PC-3 (cell line): ENCODE measurements at regions not wholly inside any gene's neighbourhood (a gene's known extent, or its start where the extent isn't known, plus 50 kb on each side); places are given as distances from the start of the nearest gene placed in this dataset.

Experiments
- ATAC-seq: fragments of 200-7000 bp; cut with Tn5 transposase; 2 replicates; pipeline ENCODE4 v1.9.1; 2020; ENCODE audit warnings: mild to moderate bottlenecking, moderate library complexity
- BruUV-seq: library from RNA; stranded (reverse); fragments of 400-500 nt; replicated peaks from 2 replicates; lab custom pipeline; 2021; lab: Mats Ljungman, UMichigan
- CTCF ChIA-PET: fragments of 300-600 bp; sonication (Branson Sonifier 250); formaldehyde crosslinking; loops from one replicate; lab custom pipeline; 2022; ENCODE audit warnings: antibody characterized with exemption; lab: Charles Lee
- POLR2A ChIA-PET: fragments of 300-600 bp; sonication (Branson Sonifier 250); formaldehyde crosslinking; loops from one replicate; lab custom pipeline; 2022; ENCODE audit warnings: antibody characterized with exemption; ENCODE audit not compliant: unreplicated experiment; lab: Charles Lee
- DNase-seq: peaks from one replicate; pipeline ENCODE4 v3.0.0-alpha.2; 2015
- H2AFZ ChIP-seq: fragments of 300-600 bp; sonication (generic); 2 replicates; pipeline ENCODE4 v1.6.0; 2016; ENCODE audit warnings: antibody characterized with exemption, low read length
- H3F3A ChIP-seq: fragments of 300-600 bp; sonication (generic); one replicate; pipeline ENCODE4 v1.6.0; 2017; ENCODE audit warnings: antibody characterized with exemption, low read length, control low read depth, mild to moderate bottlenecking; ENCODE audit not compliant: unreplicated experiment
- H3K27ac ChIP-seq: fragments of 300-600 bp; sonication (generic); 2 replicates; pipeline ENCODE4 v1.5.1; 2016; ENCODE audit warnings: mild to moderate bottlenecking, low read length
- H3K27me3 ChIP-seq: fragments of 300-600 bp; sonication (generic); 2 replicates; pipeline ENCODE4 v1.6.1; 2016; ENCODE audit warnings: low read length, mixed read lengths
- H3K36me3 ChIP-seq: fragments of 300-600 bp; sonication (generic); 2 replicates; pipeline ENCODE4 v1.6.1; 2016; ENCODE audit warnings: low read depth, mixed run types, low read length, mixed read lengths
- H3K4me1 ChIP-seq: fragments of 300-600 bp; sonication (generic); 2 replicates; pipeline ENCODE4 v1.5.1; 2016; ENCODE audit warnings: low read length; ENCODE audit not compliant: insufficient read depth
- H3K4me2 ChIP-seq: fragments of 300-600 bp; sonication (generic); 2 replicates; pipeline ENCODE4 v1.6.0; 2016; ENCODE audit warnings: low read length
- H3K4me3 ChIP-seq: fragments of 300-600 bp; sonication (generic); 2 replicates; pipeline ENCODE4 v1.5.1; 2016; ENCODE audit warnings: mild to moderate bottlenecking, low read length, mixed read lengths
- H3K79me2 ChIP-seq: fragments of 300-600 bp; sonication (generic); 2 replicates; pipeline ENCODE4 v1.6.1; 2017; ENCODE audit warnings: low read length, mixed read lengths
- H3K9ac ChIP-seq: fragments of 300-600 bp; sonication (generic); 2 replicates; pipeline ENCODE4 v1.6.0; 2016; ENCODE audit warnings: mild to moderate bottlenecking, low read length
- H3K9me2 ChIP-seq: fragments of 300-600 bp; sonication (generic); replicated peaks from 2 replicates; pipeline ENCODE4 v1.6.1; 2016; ENCODE audit warnings: mixed run types, low read length, mixed read lengths
- H3K9me3 ChIP-seq: fragments of 300-600 bp; sonication (generic); 2 replicates; pipeline ENCODE4 v1.6.1; 2016; ENCODE audit warnings: low read length, mixed read lengths
- H4K20me1 ChIP-seq: fragments of 300-600 bp; sonication (generic); 2 replicates; pipeline ENCODE4 v1.6.1; 2016; ENCODE audit warnings: low read length, mixed read lengths
- EZH2 ChIP-seq: fragments of 300-600 bp; sonication (generic); IDR thresholded peaks from one replicate; pipeline ENCODE4 v1.6.1; 2017; ENCODE audit warnings: antibody characterized with exemption, mild to moderate bottlenecking, low read length; ENCODE audit not compliant: unreplicated experiment
- EZH2phosphoT487 ChIP-seq: fragments of 300-600 bp; sonication (generic); IDR thresholded peaks from 2 replicates; pipeline ENCODE4 v1.6.1; 2018; ENCODE audit warnings: mild to moderate bottlenecking, antibody characterized with exemption, low read length, borderline replicate concordance
- intact Hi-C: fragments of 100-400 bp; cut with micrococcal nuclease; formaldehyde crosslinking; loops from 2 replicates; pipeline ENCODE4 v1.9.0; 2023
- TF ChIP-seq, protein P1 (sequence below): fragments of 300-600 bp; sonication (generic); conservative IDR thresholded peaks from 2 replicates; pipeline ENCODE4 v1.5.1; 2017; ENCODE audit warnings: antibody characterized with exemption, low read depth, mild to moderate bottlenecking, low read length

DNA sequence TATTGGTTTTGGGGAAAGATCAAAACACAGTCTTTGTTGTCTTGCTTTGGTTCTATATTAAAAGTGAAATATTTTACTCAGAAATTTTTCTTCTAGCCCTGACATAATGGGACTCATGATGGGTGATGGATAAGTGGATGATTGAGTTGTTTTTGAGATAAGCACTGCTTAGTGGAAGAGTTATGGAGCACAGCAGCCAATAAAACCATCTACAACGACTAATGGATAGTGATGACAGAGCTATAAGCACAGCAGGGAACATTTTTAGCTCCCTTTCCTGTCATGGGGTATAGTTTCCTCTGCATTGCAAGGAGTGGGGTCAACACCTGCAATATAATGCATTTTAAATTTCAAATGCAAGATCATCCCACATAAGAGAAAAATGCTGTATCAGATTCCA lies 812.4 kb downstream of the STPG2 start:
- CTCF ChIA-PET: no interaction called here
- TF ChIP-seq EZH2 (no peak), EZH2phosphoT487 (no peak)
- TF ChIP-seq, protein P1, sequence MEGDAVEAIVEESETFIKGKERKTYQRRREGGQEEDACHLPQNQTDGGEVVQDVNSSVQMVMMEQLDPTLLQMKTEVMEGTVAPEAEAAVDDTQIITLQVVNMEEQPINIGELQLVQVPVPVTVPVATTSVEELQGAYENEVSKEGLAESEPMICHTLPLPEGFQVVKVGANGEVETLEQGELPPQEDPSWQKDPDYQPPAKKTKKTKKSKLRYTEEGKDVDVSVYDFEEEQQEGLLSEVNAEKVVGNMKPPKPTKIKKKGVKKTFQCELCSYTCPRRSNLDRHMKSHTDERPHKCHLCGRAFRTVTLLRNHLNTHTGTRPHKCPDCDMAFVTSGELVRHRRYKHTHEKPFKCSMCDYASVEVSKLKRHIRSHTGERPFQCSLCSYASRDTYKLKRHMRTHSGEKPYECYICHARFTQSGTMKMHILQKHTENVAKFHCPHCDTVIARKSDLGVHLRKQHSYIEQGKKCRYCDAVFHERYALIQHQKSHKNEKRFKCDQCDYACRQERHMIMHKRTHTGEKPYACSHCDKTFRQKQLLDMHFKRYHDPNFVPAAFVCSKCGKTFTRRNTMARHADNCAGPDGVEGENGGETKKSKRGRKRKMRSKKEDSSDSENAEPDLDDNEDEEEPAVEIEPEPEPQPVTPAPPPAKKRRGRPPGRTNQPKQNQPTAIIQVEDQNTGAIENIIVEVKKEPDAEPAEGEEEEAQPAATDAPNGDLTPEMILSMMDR: no peak

DNA sequence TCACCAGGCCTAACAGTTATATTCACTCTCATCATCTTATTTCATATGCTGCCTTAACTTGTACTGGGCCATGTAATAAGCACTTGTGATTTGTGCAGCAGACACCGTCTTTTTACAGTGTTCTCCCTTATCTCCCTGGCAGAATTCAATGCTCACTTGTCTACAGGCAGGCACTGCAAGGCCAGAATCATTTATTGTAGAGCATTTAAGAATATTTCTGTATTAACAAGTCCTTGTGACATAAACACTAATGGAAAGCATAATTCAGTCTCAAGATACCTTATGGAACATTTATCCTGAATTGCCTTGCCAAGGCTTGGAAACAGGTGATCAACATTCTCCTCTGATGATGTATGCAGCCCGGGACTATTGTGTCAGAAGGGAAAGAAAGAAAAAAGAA lies 808.9 kb downstream of the STPG2 start:
- Histone ChIP-seq H2AFZ (no peak overlapping the region), H3K9ac (no peak overlapping the region), H3K4me3 (no peak overlapping the region), H3K36me3 (no peaks in the 10 kb centered on the region), H4K20me1 (no peaks in the 10 kb centered on the region), H3K27me3 (no peaks in the 10 kb centered on the region), H3K4me1 (no peaks in the 10 kb centered on the region), H3F3A (no peaks in the 10 kb centered on the region), H3K9me2 (no peaks in the 10 kb centered on the region), H3K9me3 (no peaks in the 10 kb centered on the region), H3K4me2 (no peak overlapping the region), H3K79me2 (no peaks in the 10 kb centered on the region), H3K27ac (no peak overlapping the region)
- POLR2A ChIA-PET: no interaction called here
- no peak for DNase-seq
- ATAC-seq: no peak
- TF ChIP-seq, protein P1: no peak
- no peak for TF ChIP-seq EZH2phosphoT487
- no peak for TF ChIP-seq EZH2
- no TSS peak for BruUV-seq
- intact Hi-C loops: no loop called here
- CTCF ChIA-PET: no interaction called here

More for the DNA sequence above, 812.4 kb downstream of the STPG2 start:
- POLR2A ChIA-PET: no interaction called here
- no TSS peak for BruUV-seq
- Histone ChIP-seq H3K36me3 (no peaks in the 10 kb centered on the region), H3K27ac (no peak overlapping the region), H2AFZ (no peak overlapping the region), H3K9me2 (no peaks in the 10 kb centered on the region), H3K27me3 (no peaks in the 10 kb centered on the region), H3K79me2 (no peaks in the 10 kb centered on the region), H3K9me3 (no peaks in the 10 kb centered on the region), H3K4me2 (no peak overlapping the region), H3K4me1 (no peaks in the 10 kb centered on the region), H3K9ac (no peak overlapping the region), H3K4me3 (no peak overlapping the region), H3F3A (no peaks in the 10 kb centered on the region), H4K20me1 (no peaks in the 10 kb centered on the region)
- ATAC-seq (no peak), DNase-seq (no peak)
- intact Hi-C loops: no loop called here

DNA sequence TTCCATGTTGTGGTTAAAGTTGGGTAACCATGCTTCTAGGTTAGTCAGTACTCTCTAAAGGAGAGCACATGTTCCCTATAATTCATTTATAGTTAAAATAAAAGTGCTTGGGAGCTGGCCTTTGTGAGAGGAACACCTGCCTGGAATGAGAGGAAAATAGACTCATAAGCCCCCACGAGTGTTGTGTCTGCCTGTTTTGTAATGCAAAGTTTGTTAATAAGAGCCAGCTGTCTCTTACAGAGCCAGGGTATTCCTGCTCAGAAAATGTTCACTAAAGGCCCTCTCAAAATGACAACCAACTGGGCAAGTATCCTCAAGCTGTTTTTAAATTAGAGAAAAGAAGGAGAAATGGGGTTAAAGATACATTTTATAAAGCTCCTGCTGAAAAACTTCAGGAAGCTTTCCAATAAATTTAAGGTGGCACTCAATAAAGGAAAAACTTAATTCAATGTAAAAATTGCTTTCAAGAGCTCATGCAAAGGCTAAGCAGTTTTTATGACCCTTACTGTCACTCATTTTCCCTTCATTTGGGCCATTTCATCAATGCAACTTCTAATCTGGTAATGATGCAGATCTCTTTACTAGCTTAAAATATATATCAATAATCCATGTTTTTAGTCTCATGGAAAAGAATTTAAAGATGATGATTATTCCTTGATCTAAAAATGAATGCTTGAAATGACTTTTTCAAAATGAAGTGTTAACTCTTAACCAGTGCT lies 793.6 kb downstream of the STPG2 start:
- H3K9me3 ChIP-seq: no peaks in the 10 kb centered on the region
- ChIA-PET POLR2A (no interaction called here), CTCF (no interaction called here)
- ATAC-seq: no peak
- H3K4me2 ChIP-seq: no peak overlapping the region
- H3K27ac ChIP-seq: no peak overlapping the region
- no peaks in the 10 kb centered on the region for H3K9me2 ChIP-seq
- H3K79me2 ChIP-seq: no peaks in the 10 kb centered on the region
- no peaks in the 10 kb centered on the region for H3K4me1 ChIP-seq
- H3K36me3 ChIP-seq: no peaks in the 10 kb centered on the region
- H3K4me3 ChIP-seq: no peak overlapping the region
- intact Hi-C loops: no loop called here
- no peak for TF ChIP-seq EZH2phosphoT487
- TF ChIP-seq, protein P1: no peak
- TF ChIP-seq EZH2: no peak
- H4K20me1 ChIP-seq: no peaks in the 10 kb centered on the region
- no peak overlapping the region for H3K9ac ChIP-seq
- H3F3A ChIP-seq: no peaks in the 10 kb centered on the region
- H2AFZ ChIP-seq: no peak overlapping the region
- BruUV-seq: no TSS peak
- DNase-seq: no peak
- no peaks in the 10 kb centered on the region for H3K27me3 ChIP-seq
